ENCODE measurements at regions not wholly inside any gene's neighbourhood (a gene's known extent, or its start where the extent isn't known, plus 50 kb on each side); places are given as distances from the start of the nearest gene placed in this dataset.

DNA sequence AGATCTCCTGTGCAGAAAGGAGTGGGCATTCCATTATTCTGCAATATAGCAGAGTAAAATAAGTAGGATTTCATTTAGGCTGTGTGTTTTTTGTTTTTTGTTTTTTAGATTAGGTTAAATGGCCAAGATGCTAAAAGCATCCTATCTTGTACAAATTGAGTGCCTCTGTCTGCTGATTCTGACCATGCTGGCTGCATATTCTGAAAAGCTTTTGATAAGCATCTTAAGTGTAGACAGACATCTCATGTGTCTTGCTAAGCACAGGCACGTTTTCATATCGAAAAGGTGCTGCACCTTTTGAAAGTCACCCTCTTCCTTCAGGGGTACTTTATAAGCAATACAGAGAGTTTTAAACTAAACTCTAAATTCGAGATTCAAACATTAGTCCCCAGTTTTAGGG is 74.0 kb upstream of the BCL11A start:
- no peak for TF ChIP-seq EZH2 (IDR thresholded peaks at IDR 0.05; ENCODE audit: borderline replicate concordance, low read depth, low read length, severe bottlenecking)
- TF ChIP-seq, protein P1, sequence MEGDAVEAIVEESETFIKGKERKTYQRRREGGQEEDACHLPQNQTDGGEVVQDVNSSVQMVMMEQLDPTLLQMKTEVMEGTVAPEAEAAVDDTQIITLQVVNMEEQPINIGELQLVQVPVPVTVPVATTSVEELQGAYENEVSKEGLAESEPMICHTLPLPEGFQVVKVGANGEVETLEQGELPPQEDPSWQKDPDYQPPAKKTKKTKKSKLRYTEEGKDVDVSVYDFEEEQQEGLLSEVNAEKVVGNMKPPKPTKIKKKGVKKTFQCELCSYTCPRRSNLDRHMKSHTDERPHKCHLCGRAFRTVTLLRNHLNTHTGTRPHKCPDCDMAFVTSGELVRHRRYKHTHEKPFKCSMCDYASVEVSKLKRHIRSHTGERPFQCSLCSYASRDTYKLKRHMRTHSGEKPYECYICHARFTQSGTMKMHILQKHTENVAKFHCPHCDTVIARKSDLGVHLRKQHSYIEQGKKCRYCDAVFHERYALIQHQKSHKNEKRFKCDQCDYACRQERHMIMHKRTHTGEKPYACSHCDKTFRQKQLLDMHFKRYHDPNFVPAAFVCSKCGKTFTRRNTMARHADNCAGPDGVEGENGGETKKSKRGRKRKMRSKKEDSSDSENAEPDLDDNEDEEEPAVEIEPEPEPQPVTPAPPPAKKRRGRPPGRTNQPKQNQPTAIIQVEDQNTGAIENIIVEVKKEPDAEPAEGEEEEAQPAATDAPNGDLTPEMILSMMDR (IDR thresholded peaks at IDR 0.05; ENCODE audit: borderline replicate concordance, extremely low read depth, low read length, poor library complexity, severe bottlenecking), result no peak
